Spleen (tissue), 11 donors: ENCODE measurements at regions not wholly inside any gene's neighbourhood (a gene's known extent, or its start where the extent isn't known, plus 50 kb on each side); places are given as distances from the start of the nearest gene placed in this dataset.

Experiments used
- DNase-seq: peaks from one replicate; pipeline ENCODE4 v3.0.0-alpha.2; 2020
- H3K27ac ChIP-seq, 8 donors: fragments of 200-600 bp; sonication (generic) in 7 of 8; 1 replicate in 4 of 8; 2 replicates in 4 of 8; pipeline versions ENCODE4 v1.5.0 to v1.8.0; 2016 to 2021; ENCODE audit warnings: inconsistent platforms in 4 of 8, mild to moderate bottlenecking in 4 of 8, moderate library complexity in 1 of 8
- H3K27me3 ChIP-seq, 7 donors: fragments of 200-600 bp; sonication (generic) in 6 of 7; replicated peaks in 1 of 7; 1 replicate in 4 of 7; 2 replicates in 3 of 7; pipeline versions ENCODE4 v1.5.0 to v1.8.0; 2016 to 2021; ENCODE audit warnings: inconsistent platforms in 3 of 7, mild to moderate bottlenecking in 1 of 7
- H3K36me3 ChIP-seq, 6 donors: fragments of 200-600 bp; sonication (generic) in 5 of 6; 1 replicate in 4 of 6; 2 replicates in 2 of 6; pipeline versions ENCODE4 v1.5.0 to v1.8.0; 2016 to 2021; ENCODE audit warnings: inconsistent platforms in 2 of 6
- H3K4me1 ChIP-seq, 6 donors: fragments of 200-600 bp; sonication (generic) in 5 of 6; 1 replicate in 3 of 6; 2 replicates in 3 of 6; pipeline versions ENCODE4 v1.5.0 to v1.8.0; 2016 to 2021; ENCODE audit warnings: inconsistent platforms in 3 of 6
- H3K4me3 ChIP-seq, 8 donors: fragments of 200-600 bp; sonication (generic) in 7 of 8; 1 replicate in 4 of 8; 2 replicates in 4 of 8; pipeline versions ENCODE4 v1.5.0 to v1.8.0; 2016 to 2021; ENCODE audit warnings: inconsistent platforms in 4 of 8, mild to moderate bottlenecking in 4 of 8, moderate library complexity in 2 of 8
- H3K9me3 ChIP-seq, 8 donors: fragments of 200-600 bp; sonication (generic) in 7 of 8; 1 replicate in 4 of 8; 2 replicates in 4 of 8; pipeline versions ENCODE4 v1.5.0 to v1.8.0; 2016 to 2021; ENCODE audit warnings: inconsistent platforms in 4 of 8
- POLR2A ChIP-seq, 3 donors: fragments of 450-650 bp; IDR thresholded peaks; one replicate each; pipeline ENCODE4 v1.5.1; 2017; ENCODE audit warnings: antibody characterized with exemption in 3 of 3, mild to moderate bottlenecking in 1 of 3
- POLR2AphosphoS5 ChIP-seq, 3 donors: sonication (generic); formaldehyde crosslinking; IDR thresholded peaks; one replicate each; pipeline ENCODE4 v1.5.1; 2017; ENCODE audit warnings: antibody characterized with exemption in 3 of 3
- WGBS, 5 donors: extraction: QIAGEN DNeasy Blood & Tissue Kit in 3 of 5; methylation state at CpG; one replicate each; pipeline versions ENCODE4 v1.1.5 to v1.1.7; 2013 to 2018; 5-methylcytosine and 5-hydroxymethylcytosine counted together
- intact Hi-C: fragments of 100-400 bp; cut with DNase I; formaldehyde crosslinking; loops from one replicate; pipeline ENCODE4 v1.15.0; 2023; ENCODE audit warnings: low total_unique reads
- TF ChIP-seq, protein P1 (sequence below), 11 experiments: fragments of 200-600 bp in 7 of 11; fragments of 450-650 bp in 4 of 11; sonication (generic) in 4 of 11; IDR thresholded peaks in 8 of 11; conservative IDR thresholded peaks in 3 of 11; 1 replicate in 7 of 11; 2 replicates in 4 of 11; pipeline versions ENCODE4 v1.4.0 to v1.8.0; 2016 to 2021; ENCODE audit warnings: antibody characterized with exemption in 11 of 11, inconsistent platforms in 4 of 11, mild to moderate bottlenecking in 1 of 11
- donor health status: healthy with polysubstance abuse.
- donor health status: DM: no; HTN: no; CAD: no; lungs with moderate emphysema.
- donor health status: DM: no; HTN: no; CAD: no.
- donor health status: Bipolar disorder and iron deficiency.
- donor health status: healthy.
- donor health status: DM: no; HTN: no; CAD: no.
- donor health status: DM: yes; HTN: yes; CAD: no.

GRCh38 chr13:76654263-76654662, 231.9 kb downstream of the KCTD12 start:
- intact Hi-C loops, result no loop called here
- TF ChIP-seq POLR2AphosphoS5 (IDR thresholded peaks at IDR 0.05), result no peak
- no peak for TF ChIP-seq POLR2A (IDR thresholded peaks at IDR 0.05)
- TF ChIP-seq, protein P1, sequence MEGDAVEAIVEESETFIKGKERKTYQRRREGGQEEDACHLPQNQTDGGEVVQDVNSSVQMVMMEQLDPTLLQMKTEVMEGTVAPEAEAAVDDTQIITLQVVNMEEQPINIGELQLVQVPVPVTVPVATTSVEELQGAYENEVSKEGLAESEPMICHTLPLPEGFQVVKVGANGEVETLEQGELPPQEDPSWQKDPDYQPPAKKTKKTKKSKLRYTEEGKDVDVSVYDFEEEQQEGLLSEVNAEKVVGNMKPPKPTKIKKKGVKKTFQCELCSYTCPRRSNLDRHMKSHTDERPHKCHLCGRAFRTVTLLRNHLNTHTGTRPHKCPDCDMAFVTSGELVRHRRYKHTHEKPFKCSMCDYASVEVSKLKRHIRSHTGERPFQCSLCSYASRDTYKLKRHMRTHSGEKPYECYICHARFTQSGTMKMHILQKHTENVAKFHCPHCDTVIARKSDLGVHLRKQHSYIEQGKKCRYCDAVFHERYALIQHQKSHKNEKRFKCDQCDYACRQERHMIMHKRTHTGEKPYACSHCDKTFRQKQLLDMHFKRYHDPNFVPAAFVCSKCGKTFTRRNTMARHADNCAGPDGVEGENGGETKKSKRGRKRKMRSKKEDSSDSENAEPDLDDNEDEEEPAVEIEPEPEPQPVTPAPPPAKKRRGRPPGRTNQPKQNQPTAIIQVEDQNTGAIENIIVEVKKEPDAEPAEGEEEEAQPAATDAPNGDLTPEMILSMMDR (IDR thresholded peaks at IDR 0.05 in 8 of 11, conservative IDR thresholded peaks at IDR 0.05 in 3 of 11), result no peak
- H3K27ac ChIP-seq, result no peak overlapping the region
- DNase-seq, result no peak
- H3K4me1 ChIP-seq, result peaks cover 0 to 17% (median 0%) of the 10 kb centered on the region in 6 donors
- H3K36me3 ChIP-seq, result no peaks in the 10 kb centered on the region
- 25 to 42% (median 34%) methylated on average over 2 of the region's 2 CpGs for WGBS, 5 donors
- H3K4me3 ChIP-seq, result no peak overlapping the region
- H3K9me3 ChIP-seq, result no peaks in the 10 kb centered on the region
- H3K27me3 ChIP-seq, result no peaks in the 10 kb centered on the region

GRCh38 chr13:76651286-76651685, 234.9 kb downstream of the KCTD12 start:
- TF ChIP-seq POLR2AphosphoS5 (IDR thresholded peaks at IDR 0.05), result no peak
- TF ChIP-seq, protein P1 (IDR thresholded peaks at IDR 0.05 in 8 of 11, conservative IDR thresholded peaks at IDR 0.05 in 3 of 11), result no peak
- no peak for TF ChIP-seq POLR2A (IDR thresholded peaks at IDR 0.05)
- no peak for DNase-seq
- H3K4me1 ChIP-seq, result peaks cover 0 to 11% (median 0%) of the 10 kb centered on the region in 6 donors
- intact Hi-C loops, result no loop called here
- H3K27ac ChIP-seq, result no peak overlapping the region
- no peak overlapping the region for H3K4me3 ChIP-seq
- peaks cover 0 to 4% (median 0%) of the 10 kb centered on the region in 7 donors for H3K27me3 ChIP-seq
- no peaks in the 10 kb centered on the region for H3K36me3 ChIP-seq
- no peaks in the 10 kb centered on the region for H3K9me3 ChIP-seq
- 78 to 96% (median 92%) methylated on average over 1 of the region's 1 CpG for WGBS, 5 donors

GRCh38 chr13:76647550-76647949, 238.7 kb downstream of the KCTD12 start:
- Histone ChIP-seq H3K36me3 (no peaks in the 10 kb centered on the region), H3K27ac (no peak overlapping the region), H3K4me3 (no peak overlapping the region), H3K27me3 (peaks cover 0 to 4% (median 0%) of the 10 kb centered on the region in 7 donors), H3K4me1 (no peaks in the 10 kb centered on the region), H3K9me3 (no peaks in the 10 kb centered on the region)
- intact Hi-C loops, result loop anchor here (5.0 kb wide), 1 partner anchor 795 kb away; no protein-coding TSS in a partner anchor
- no peak for DNase-seq
- WGBS, 5 donors, result 76 to 93% (median 90%) methylated on average over 3 of the region's 3 CpGs
- TF ChIP-seq POLR2AphosphoS5 (IDR thresholded peaks at IDR 0.05), result no peak
- TF ChIP-seq POLR2A (IDR thresholded peaks at IDR 0.05), result no peak
- TF ChIP-seq, protein P1 (IDR thresholded peaks at IDR 0.05 in 8 of 11, conservative IDR thresholded peaks at IDR 0.05 in 3 of 11), result no peak

DNA sequence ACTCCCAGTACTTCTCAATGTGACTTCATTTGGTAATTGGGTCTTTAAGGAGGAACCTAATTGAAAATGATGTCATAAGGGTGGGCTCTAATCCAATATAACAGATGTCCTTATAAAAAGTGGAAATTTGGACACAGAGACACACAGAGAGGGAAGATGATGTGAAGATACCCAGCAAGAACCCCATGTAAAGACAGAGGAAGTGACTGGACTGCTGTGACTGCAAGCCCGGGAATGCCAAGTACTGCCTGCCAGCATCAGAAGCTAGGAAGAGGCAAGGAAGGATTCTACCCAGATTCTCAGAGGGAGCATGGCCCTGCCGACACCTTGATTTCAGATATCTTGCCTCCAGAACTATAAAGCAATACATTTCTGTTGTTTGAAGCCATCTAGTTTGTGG, 239.3 kb downstream of the KCTD12 start:
- Histone ChIP-seq H3K4me1 (no peaks in the 10 kb centered on the region), H3K36me3 (no peaks in the 10 kb centered on the region), H3K27ac (no peak overlapping the region), H3K27me3 (peaks cover 0 to 4% (median 0%) of the 10 kb centered on the region in 7 donors), H3K9me3 (no peaks in the 10 kb centered on the region), H3K4me3 (no peak overlapping the region)
- no peak for DNase-seq
- WGBS, 5 donors, result 83 to 98% (median 88%) methylated on average over 2 of the region's 2 CpGs
- intact Hi-C loops, result loop anchor here (5.0 kb wide), 1 partner anchor 795 kb away; no protein-coding TSS in a partner anchor
- TF ChIP-seq POLR2AphosphoS5 (IDR thresholded peaks at IDR 0.05) (no peak), POLR2A (IDR thresholded peaks at IDR 0.05) (no peak)
- TF ChIP-seq, protein P1 (IDR thresholded peaks at IDR 0.05 in 8 of 11, conservative IDR thresholded peaks at IDR 0.05 in 3 of 11), result no peak
